Endodermal cell (in vitro differentiated cells): ENCODE measurements at regions not wholly inside any gene's neighbourhood (a gene's known extent, or its start where the extent isn't known, plus 50 kb on each side); places are given as distances from the start of the nearest gene placed in this dataset.

Experiments
- DNase-seq: peaks from one replicate; pipeline ENCODE4 v3.0.0-alpha.2; 2017
- H3K27ac ChIP-seq: 2 replicates; pipeline ENCODE4 v1.5.1; 2013; ENCODE audit warnings: mild to moderate bottlenecking, low read depth, low read length, moderate library complexity
- H3K27me3 ChIP-seq: 2 replicates; pipeline ENCODE4 v1.6.1; 2013; ENCODE audit warnings: mild to moderate bottlenecking, low read length, moderate library complexity; ENCODE audit not compliant: insufficient read depth, control insufficient read depth, poor library complexity, severe bottlenecking
- H3K36me3 ChIP-seq: 2 replicates; pipeline ENCODE4 v1.7.0; 2013; ENCODE audit warnings: mild to moderate bottlenecking, low read length, moderate library complexity; ENCODE audit not compliant: control insufficient read depth, insufficient read depth
- H3K4me1 ChIP-seq: one replicate; pipeline ENCODE4 v1.7.0; 2013; ENCODE audit warnings: low read length; ENCODE audit not compliant: control insufficient read depth, insufficient read depth
- H3K4me3 ChIP-seq: 2 replicates; pipeline ENCODE4 v1.5.1; 2013; ENCODE audit warnings: mild to moderate bottlenecking, low read length, moderate library complexity
- H3K9ac ChIP-seq: 2 replicates; pipeline ENCODE4 v1.6.1; 2013; ENCODE audit warnings: mild to moderate bottlenecking, low read length, moderate library complexity; ENCODE audit not compliant: poor library complexity, severe bottlenecking; ENCODE audit errors: extremely low read depth
- H3K9me3 ChIP-seq: 2 replicates; pipeline ENCODE4 v1.6.1; 2013; ENCODE audit warnings: mild to moderate bottlenecking, low read length, moderate library complexity; ENCODE audit not compliant: control insufficient read depth
- H3K27ac Mint-ChIP-seq: 2 replicates; pipeline ENCODE4 v1.8.0; 2020; ENCODE audit warnings: mixed read lengths
- H3K27me3 Mint-ChIP-seq: 2 replicates; pipeline ENCODE4 v1.8.0; 2021; ENCODE audit warnings: mild to moderate bottlenecking, mixed read lengths; ENCODE audit not compliant: insufficient read depth
- H3K36me3 Mint-ChIP-seq: 2 replicates; pipeline ENCODE4 v1.8.0; 2020; ENCODE audit warnings: low read depth, mixed read lengths
- H3K4me1 Mint-ChIP-seq: 2 replicates; pipeline ENCODE4 v1.8.0; 2020; ENCODE audit warnings: mixed read lengths
- H3K4me3 Mint-ChIP-seq: 2 replicates; pipeline ENCODE4 v1.8.0; 2020; ENCODE audit warnings: mild to moderate bottlenecking, moderate library complexity, mixed read lengths
- H3K9me3 Mint-ChIP-seq: 2 replicates; pipeline ENCODE4 v1.8.0; 2020; ENCODE audit warnings: mild to moderate bottlenecking, mixed read lengths
- CTCF ChIP-seq: fragments of 200-600 bp; sonication (generic); conservative IDR thresholded peaks from 2 replicates; pipeline ENCODE4 v1.5.0; 2021; ENCODE audit warnings: antibody characterized with exemption, mild to moderate bottlenecking
- WGBS, 2 experiments: methylation state at CpG; one replicate each; pipeline versions ENCODE4 v1.1.5 to v1.1.7; 2013; ENCODE audit warnings: missing lambda C conversion rate in 2 of 2, mixed read lengths in 1 of 2; ENCODE audit not compliant: insufficient coverage in 1 of 2, insufficient read length in 1 of 2; 5-methylcytosine and 5-hydroxymethylcytosine counted together

- Histone ChIP-seq H3K4me3 (no peak overlapping the region), H3K9me3 (no peaks in the 10 kb centered on the region), H3K4me1 (peaks cover 9% of the 10 kb centered on the region), H3K9ac (no peak overlapping the region), H3K36me3 (no peaks in the 10 kb centered on the region), H3K27ac (no peak overlapping the region), H3K27me3 (no peaks in the 10 kb centered on the region)
- Mint-ChIP-seq H3K27ac (no peak overlapping the region), H3K9me3 (no peaks in the 10 kb centered on the region), H3K4me1 (peaks cover 18% of the 10 kb centered on the region), H3K36me3 (no peaks in the 10 kb centered on the region), H3K4me3 (no peak overlapping the region), H3K27me3 (no peaks in the 10 kb centered on the region)
- no peak for TF ChIP-seq CTCF
- 95 to 100% methylated on average over 1 to 2 of the region's 2 CpGs for WGBS, 2 experiments
- DNase-seq, result no peak
Observed at GRCh38 chr5:35483780-35484179, 133.9 kb upstream of the SPEF2 start.

- no peak for TF ChIP-seq CTCF
- Mint-ChIP-seq H3K4me1 (peaks cover 12% of the 10 kb centered on the region), H3K36me3 (no peaks in the 10 kb centered on the region), H3K27me3 (no peaks in the 10 kb centered on the region), H3K9me3 (no peaks in the 10 kb centered on the region), H3K27ac (no peak overlapping the region), H3K4me3 (no peak overlapping the region)
- Histone ChIP-seq H3K36me3 (no peaks in the 10 kb centered on the region), H3K9ac (no peak overlapping the region), H3K4me1 (peaks cover 5% of the 10 kb centered on the region), H3K27ac (no peak overlapping the region), H3K4me3 (no peak overlapping the region), H3K9me3 (no peaks in the 10 kb centered on the region), H3K27me3 (no peaks in the 10 kb centered on the region)
- no peak for DNase-seq
Observed at GRCh38 chr5:35483191-35483590, 134.5 kb upstream of the SPEF2 start.

- H3K27me3 Mint-ChIP-seq, result no peaks in the 10 kb centered on the region
- H3K36me3 Mint-ChIP-seq, result no peaks in the 10 kb centered on the region
- no peaks in the 10 kb centered on the region for H3K4me1 ChIP-seq
- H3K36me3 ChIP-seq, result no peaks in the 10 kb centered on the region
- H3K4me3 ChIP-seq, result no peak overlapping the region
- no peak overlapping the region for H3K4me3 Mint-ChIP-seq
- no peak for DNase-seq
- no peak overlapping the region for H3K27ac Mint-ChIP-seq
- H3K27ac ChIP-seq, result no peak overlapping the region
- H3K9me3 ChIP-seq, result no peaks in the 10 kb centered on the region
- no peaks in the 10 kb centered on the region for H3K27me3 ChIP-seq
- H3K4me1 Mint-ChIP-seq, result peaks cover 2% of the 10 kb centered on the region
- H3K9me3 Mint-ChIP-seq, result no peaks in the 10 kb centered on the region
- 86 to 100% methylated on average over 1 to 5 of the region's 5 CpGs for WGBS, 2 experiments
- TF ChIP-seq CTCF, result no peak
- no peak overlapping the region for H3K9ac ChIP-seq
Observed at GRCh38 chr5:35482167-35482755, 135.4 kb upstream of the SPEF2 start.
